Mesenchymal stem cell (in vitro differentiated cells and primary cell): ENCODE measurements at regions not wholly inside any gene's neighbourhood (a gene's known extent, or its start where the extent isn't known, plus 50 kb on each side); places are given as distances from the start of the nearest gene placed in this dataset.

ENCODE experiments used
- DNase-seq: peaks from one replicate; pipeline ENCODE4 v3.0.0-alpha.2; 2013
- H2AFZ ChIP-seq: one replicate; pipeline ENCODE4 v1.6.1; 2013; ENCODE audit warnings: low read depth, mild to moderate bottlenecking, control low read depth, inconsistent platforms, low read length, moderate library complexity
- H2AK5ac ChIP-seq: 2 replicates; pipeline ENCODE4 v1.6.1; 2013; ENCODE audit warnings: low read length, moderate library complexity, mild to moderate bottlenecking, inconsistent platforms; ENCODE audit not compliant: severe bottlenecking
- H2BK120ac ChIP-seq: one replicate; pipeline ENCODE4 v1.6.1; 2013; ENCODE audit warnings: low read depth, mild to moderate bottlenecking, inconsistent platforms, low read length, moderate library complexity
- H2BK12ac ChIP-seq, 2 experiments: one replicate each; pipeline ENCODE4 v1.6.1; 2013; ENCODE audit warnings: inconsistent platforms in 2 of 2, low read length in 2 of 2, mild to moderate bottlenecking in 2 of 2, moderate library complexity in 2 of 2, control low read depth in 1 of 2
- H2BK15ac ChIP-seq: one replicate; pipeline ENCODE4 v1.6.1; 2013; ENCODE audit warnings: mild to moderate bottlenecking, low read depth, inconsistent platforms; ENCODE audit not compliant: poor library complexity, severe bottlenecking
- H2BK5ac ChIP-seq: 2 replicates; pipeline ENCODE4 v1.6.1; 2013; ENCODE audit warnings: low read depth, mild to moderate bottlenecking, low read length, control low read depth, inconsistent platforms; ENCODE audit not compliant: poor library complexity, severe bottlenecking
- H3K14ac ChIP-seq, 2 experiments: one replicate each; pipeline ENCODE4 v1.6.1; 2013; ENCODE audit warnings: inconsistent platforms in 2 of 2, low read length in 2 of 2, control low read depth in 1 of 2, mild to moderate bottlenecking in 1 of 2, moderate library complexity in 1 of 2
- H3K18ac ChIP-seq, 2 experiments: one replicate each; pipeline ENCODE4 v1.6.1; 2013; ENCODE audit warnings: inconsistent platforms in 2 of 2, low read length in 2 of 2, control low read depth in 1 of 2, low read depth in 1 of 2, mild to moderate bottlenecking in 1 of 2
- H3K23ac ChIP-seq, 2 experiments: one replicate each; pipeline ENCODE4 v1.6.1; 2013; ENCODE audit warnings: inconsistent platforms in 2 of 2, low read length in 2 of 2, mild to moderate bottlenecking in 2 of 2, moderate library complexity in 2 of 2, control low read depth in 1 of 2
- H3K27ac ChIP-seq: 2 replicates; pipeline ENCODE4 v1.5.1; 2013; ENCODE audit warnings: mild to moderate bottlenecking, moderate library complexity, low read length, control low read depth, inconsistent platforms; ENCODE audit not compliant: poor library complexity, severe bottlenecking
- H3K27me3 ChIP-seq, 2 experiments: 2 replicates each; pipeline versions ENCODE4 v1.6.1 to v1.7.0; 2013; ENCODE audit warnings: low read length in 2 of 2, mild to moderate bottlenecking in 2 of 2, moderate library complexity in 2 of 2, control low read depth in 1 of 2, inconsistent platforms in 1 of 2; ENCODE audit not compliant: control insufficient read depth in 1 of 2, insufficient read depth in 1 of 2
- H3K36me3 ChIP-seq, 2 experiments: 2 replicates each; pipeline versions ENCODE4 v1.6.1 to v1.7.0; 2013; ENCODE audit warnings: low read length in 2 of 2, control low read depth in 1 of 2, inconsistent platforms in 1 of 2, low read depth in 1 of 2, mild to moderate bottlenecking in 1 of 2; ENCODE audit not compliant: insufficient read depth in 2 of 2, control insufficient read depth in 1 of 2
- H3K4ac ChIP-seq, 2 experiments: one replicate each; pipeline ENCODE4 v1.6.1; 2013; ENCODE audit warnings: inconsistent platforms in 2 of 2, low read length in 2 of 2, mild to moderate bottlenecking in 2 of 2, moderate library complexity in 2 of 2, control low read depth in 1 of 2, low read depth in 1 of 2
- H3K4me1 ChIP-seq: 2 replicates; pipeline ENCODE4 v1.6.1; 2013; ENCODE audit warnings: low read depth, low read length, control low read depth; ENCODE audit not compliant: control insufficient read depth, insufficient read depth
- H3K4me2 ChIP-seq: 2 replicates; pipeline ENCODE4 v1.6.1; 2013; ENCODE audit warnings: low read length, mild to moderate bottlenecking, inconsistent platforms; ENCODE audit not compliant: poor library complexity, severe bottlenecking
- H3K4me3 ChIP-seq, 2 experiments: 2 replicates each; pipeline versions ENCODE4 v1.5.1 to v1.7.0; 2013; ENCODE audit warnings: low read length in 2 of 2, mild to moderate bottlenecking in 2 of 2, control low read depth in 1 of 2, low read depth in 1 of 2; ENCODE audit not compliant: insufficient read depth in 1 of 2
- H3K79me1 ChIP-seq: replicated peaks from 2 replicates; pipeline ENCODE4 v1.6.1; 2013; ENCODE audit warnings: mild to moderate bottlenecking, control low read depth, low read length, inconsistent platforms; ENCODE audit not compliant: poor library complexity, severe bottlenecking
- H3K9ac ChIP-seq: 2 replicates; pipeline ENCODE4 v1.7.0; 2013; ENCODE audit warnings: mild to moderate bottlenecking, low read length, moderate library complexity
- H3K9me3 ChIP-seq: 2 replicates; pipeline ENCODE4 v1.7.0; 2013; ENCODE audit warnings: mild to moderate bottlenecking, low read length; ENCODE audit not compliant: control insufficient read depth
- H4K8ac ChIP-seq: one replicate; pipeline ENCODE4 v1.6.1; 2013; ENCODE audit warnings: inconsistent platforms, mild to moderate bottlenecking, low read length, moderate library complexity
- H4K91ac ChIP-seq: one replicate; pipeline ENCODE4 v1.6.1; 2013; ENCODE audit warnings: mild to moderate bottlenecking, low read length, inconsistent platforms
- WGBS: methylation state at CpG from one replicate; pipeline ENCODE4 v1.1.7; 2013; ENCODE audit warnings: mixed read lengths; 5-methylcytosine and 5-hydroxymethylcytosine counted together

DNA sequence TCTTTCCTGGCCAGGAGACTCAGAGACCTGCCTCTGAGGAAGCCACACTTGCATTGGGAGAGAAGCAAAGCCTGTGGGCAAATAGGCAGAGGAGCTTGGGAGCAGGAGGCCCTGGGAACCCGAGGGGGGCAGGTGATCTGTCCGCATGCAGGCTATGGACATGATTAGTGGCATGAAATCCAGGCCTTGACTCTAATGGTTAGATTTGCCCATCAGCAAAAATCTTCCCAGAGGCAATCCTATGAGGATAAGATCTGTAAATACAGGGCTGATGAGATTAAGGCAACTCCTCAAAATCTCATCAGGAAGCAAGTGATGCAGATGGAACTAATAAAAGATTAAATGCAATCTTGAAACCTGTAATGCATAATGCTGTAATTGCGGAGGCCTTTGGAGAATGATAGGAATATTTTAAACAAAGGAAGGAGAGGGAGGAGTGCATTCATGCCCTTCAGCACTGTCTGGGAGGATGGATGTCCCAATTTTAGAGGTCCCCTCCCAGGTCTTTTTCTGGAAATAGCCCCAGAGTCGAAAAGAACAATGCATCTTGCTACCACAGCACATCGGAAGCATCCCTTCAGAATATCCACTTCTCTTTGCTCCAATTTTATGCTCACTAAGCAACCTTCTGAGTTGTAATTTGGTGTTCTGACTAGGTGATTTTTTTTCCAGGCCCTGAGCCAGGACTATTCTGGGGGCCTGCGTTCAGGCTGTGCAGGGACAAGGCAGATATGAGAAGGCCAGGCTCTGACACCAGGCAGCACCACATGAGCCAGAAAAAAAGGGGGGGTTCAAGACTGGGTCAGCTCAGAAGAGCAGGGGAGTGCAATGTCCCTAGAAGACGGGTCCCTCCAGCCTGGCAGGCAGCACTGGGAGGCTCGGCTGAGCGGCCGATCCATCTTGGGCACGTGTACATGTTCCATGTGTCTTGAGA is 66.5 kb downstream of the MED10 start:
- no peak overlapping the region for H3K23ac ChIP-seq
- H2BK120ac ChIP-seq = no peak overlapping the region
- WGBS = 64% methylated on average over 10 of the region's 11 CpGs
- H3K4me2 ChIP-seq = no peak overlapping the region
- no peak overlapping the region for H3K27ac ChIP-seq
- H3K9me3 ChIP-seq = no peaks in the 10 kb centered on the region
- H2AFZ ChIP-seq = no peak overlapping the region
- H3K18ac ChIP-seq = no peak overlapping the region
- H2AK5ac ChIP-seq = no peak overlapping the region
- peak overlapping the region; percentile 15 for H4K91ac ChIP-seq
- H2BK15ac ChIP-seq = no peak overlapping the region
- no peaks in the 10 kb centered on the region for H3K79me1 ChIP-seq
- H4K8ac ChIP-seq = no peak overlapping the region
- no peak for DNase-seq
- no peak overlapping the region for H3K4me3 ChIP-seq
- no peaks in the 10 kb centered on the region for H3K4me1 ChIP-seq
- H3K4ac ChIP-seq = no peak overlapping the region
- no peak overlapping the region for H3K9ac ChIP-seq
- no peak overlapping the region for H3K14ac ChIP-seq
- no peaks in the 10 kb centered on the region for H3K36me3 ChIP-seq
- H2BK12ac ChIP-seq = no peak overlapping the region
- H2BK5ac ChIP-seq = no peak overlapping the region
- H3K27me3 ChIP-seq = no peaks in the 10 kb centered on the region

DNA sequence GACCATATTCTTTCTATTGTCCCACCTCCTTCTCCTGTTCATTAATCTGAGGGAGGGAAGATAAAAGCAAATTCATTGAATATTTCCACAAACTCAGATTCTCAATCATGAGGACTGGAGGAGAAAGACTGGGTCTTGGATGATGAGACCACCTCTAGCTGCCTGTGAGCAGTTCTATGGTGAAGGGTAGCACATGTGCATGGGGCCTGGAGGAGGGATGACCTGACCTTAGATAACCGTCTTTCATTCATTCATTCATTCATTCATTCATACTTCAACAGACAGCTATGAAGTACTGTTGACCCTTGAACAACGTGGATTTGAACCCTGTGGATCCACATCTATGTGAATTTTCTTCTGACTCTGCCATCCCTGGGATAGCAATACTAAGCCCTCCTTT is 68.4 kb downstream of the MED10 start:
- H3K9ac ChIP-seq = no peak overlapping the region

GRCh38 chr5:6308683-6309082 is 69.7 kb downstream of the MED10 start:
- Histone ChIP-seq H2AFZ (no peak overlapping the region), H3K36me3 (no peaks in the 10 kb centered on the region), H3K9me3 (no peaks in the 10 kb centered on the region), H4K91ac (no peak overlapping the region), H3K18ac (no peak overlapping the region), H3K4me3 (no peak overlapping the region), H2BK5ac (no peak overlapping the region), H2BK15ac (no peak overlapping the region), H2BK12ac (no peak overlapping the region), H3K4me1 (no peaks in the 10 kb centered on the region), H3K4ac (no peak overlapping the region), H3K79me1 (no peaks in the 10 kb centered on the region), H2AK5ac (no peak overlapping the region), H3K14ac (no peak overlapping the region), H2BK120ac (no peak overlapping the region), H3K27ac (no peak overlapping the region), H3K4me2 (no peak overlapping the region), H3K9ac (no peak overlapping the region), H3K27me3 (no peaks in the 10 kb centered on the region), H3K23ac (no peak overlapping the region), H4K8ac (no peak overlapping the region)
- DNase-seq = no peak
- 79% methylated on average over 5 of the region's 5 CpGs for WGBS

More for the DNA sequence above, 68.4 kb downstream of the MED10 start:
- no peak overlapping the region for H3K4ac ChIP-seq
- no peak for DNase-seq
- H3K27ac ChIP-seq = no peak overlapping the region
- no peak overlapping the region for H2BK15ac ChIP-seq
- H3K79me1 ChIP-seq = no peaks in the 10 kb centered on the region
- H3K4me2 ChIP-seq = no peak overlapping the region
- H3K23ac ChIP-seq = no peak overlapping the region
- no peak overlapping the region for H2BK12ac ChIP-seq
- H2BK120ac ChIP-seq = no peak overlapping the region
- no peak overlapping the region for H3K4me3 ChIP-seq
- no peak overlapping the region for H3K18ac ChIP-seq
- no peaks in the 10 kb centered on the region for H3K9me3 ChIP-seq
- no peak overlapping the region for H4K91ac ChIP-seq
- no peak overlapping the region for H2BK5ac ChIP-seq
- no peak overlapping the region for H2AK5ac ChIP-seq
- H3K36me3 ChIP-seq = no peaks in the 10 kb centered on the region
- no peak overlapping the region for H4K8ac ChIP-seq
- no peaks in the 10 kb centered on the region for H3K4me1 ChIP-seq
- H2AFZ ChIP-seq = no peak overlapping the region
- H3K14ac ChIP-seq = no peak overlapping the region
- WGBS = 41% methylated on average over 2 of the region's 2 CpGs
- no peaks in the 10 kb centered on the region for H3K27me3 ChIP-seq

DNA sequence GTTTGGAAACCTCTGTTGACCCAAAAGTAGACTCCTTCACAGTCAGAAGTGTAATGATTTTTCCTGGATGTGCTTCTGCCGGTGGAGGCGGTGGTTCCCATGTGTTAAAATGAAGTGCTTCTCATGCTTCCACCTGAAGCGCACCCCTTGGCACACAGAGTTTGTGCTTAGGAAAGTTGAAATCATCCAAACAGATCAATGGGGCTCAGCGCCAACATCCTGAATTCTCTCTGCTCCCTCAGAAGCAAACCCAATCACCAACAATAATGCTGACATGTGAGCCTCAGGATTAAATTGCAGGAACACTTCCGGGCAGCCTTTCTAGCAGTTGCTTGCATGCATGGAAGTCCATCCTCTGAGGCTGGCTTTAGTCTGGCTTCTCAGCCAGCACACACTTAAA is 71.0 kb downstream of the MED10 start:
- H3K27ac ChIP-seq = no peak overlapping the region
- no peak overlapping the region for H2BK12ac ChIP-seq
- H3K27me3 ChIP-seq = no peaks in the 10 kb centered on the region
- no peak overlapping the region for H2AK5ac ChIP-seq
- WGBS = 84% methylated on average over 5 of the region's 5 CpGs
- H3K4me1 ChIP-seq = no peaks in the 10 kb centered on the region
- no peaks in the 10 kb centered on the region for H3K79me1 ChIP-seq
- no peak overlapping the region for H3K4ac ChIP-seq
- H4K8ac ChIP-seq = no peak overlapping the region
- H3K4me3 ChIP-seq = no peak overlapping the region
- no peak overlapping the region for H3K23ac ChIP-seq
- H3K18ac ChIP-seq = no peak overlapping the region
- H3K4me2 ChIP-seq = no peak overlapping the region
- no peaks in the 10 kb centered on the region for H3K9me3 ChIP-seq
- no peak overlapping the region for H2BK120ac ChIP-seq
- H2BK15ac ChIP-seq = no peak overlapping the region
- H2BK5ac ChIP-seq = no peak overlapping the region
- no peak overlapping the region for H3K9ac ChIP-seq
- H4K91ac ChIP-seq = no peak overlapping the region
- H2AFZ ChIP-seq = no peak overlapping the region
- H3K14ac ChIP-seq = no peak overlapping the region
- H3K36me3 ChIP-seq = no peaks in the 10 kb centered on the region
- no peak for DNase-seq
